HepG2 (cell line): ENCODE measurements at regions not wholly inside any gene's neighbourhood (a gene's known extent, or its start where the extent isn't known, plus 50 kb on each side); places are given as distances from the start of the nearest gene placed in this dataset.

Experiments
- GATAD2A ChIP-seq: IDR thresholded peaks from 2 replicates; pipeline ENCODE4 v1.6.1; 2016
- NCOA1 ChIP-seq: sonication (generic); formaldehyde crosslinking; IDR thresholded peaks from 2 replicates; pipeline ENCODE4 v1.9.0; 2021; ENCODE audit warnings: missing genetic modification reagents
- POLR2A ChIP-seq, 2 experiments: IDR thresholded peaks; 2 replicates each; pipeline ENCODE4 v1.6.1; 2011; ENCODE audit warnings: low read depth in 2 of 2, low read length in 2 of 2, mild to moderate bottlenecking in 1 of 2, moderate library complexity in 1 of 2; ENCODE audit not compliant: insufficient read depth in 1 of 2
- POLR2AphosphoS5 ChIP-seq: IDR thresholded peaks from 2 replicates; pipeline ENCODE4 v1.6.1; 2012; ENCODE audit warnings: low read depth, low read length
- SMARCC2 ChIP-seq: fragments of 450-650 bp; IDR thresholded peaks from 2 replicates; pipeline ENCODE4 v1.6.1; 2017; ENCODE audit warnings: antibody characterized with exemption, mild to moderate bottlenecking
- SRSF1 ChIP-seq: fragments of 200-400 bp; formaldehyde crosslinking; optimal IDR thresholded peaks from 2 replicates; pipeline ENCODE3; 2017; ENCODE audit warnings: mild to moderate bottlenecking, low read depth, low read length, moderate library complexity
- TF ChIP-seq, protein P1 (sequence below): sonication (generic); formaldehyde crosslinking; IDR thresholded peaks from 2 replicates; pipeline ENCODE4 v1.5.0; 2020; ENCODE audit warnings: mild to moderate bottlenecking, missing genetic modification reagents, moderate library complexity

DNA sequence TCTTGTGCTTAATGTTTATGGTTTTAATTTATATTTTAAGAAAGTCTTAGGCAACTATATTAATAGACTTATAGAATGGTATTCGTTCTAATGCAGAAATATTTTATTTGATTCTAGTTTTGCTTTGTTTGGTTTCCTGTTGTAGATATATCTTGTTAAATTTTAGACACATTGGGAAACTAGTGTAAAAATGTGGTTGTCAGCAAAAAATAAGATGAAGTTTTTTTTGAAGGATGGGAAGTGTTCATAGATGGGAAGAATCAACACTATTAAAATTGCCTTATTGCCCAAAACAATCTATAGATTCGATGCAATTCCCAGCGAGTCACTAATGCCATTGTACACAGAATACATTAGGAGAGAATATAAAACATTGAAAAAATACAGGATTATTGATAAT, 278.9 kb downstream of the ZWINT start:
- TF ChIP-seq, protein P1, sequence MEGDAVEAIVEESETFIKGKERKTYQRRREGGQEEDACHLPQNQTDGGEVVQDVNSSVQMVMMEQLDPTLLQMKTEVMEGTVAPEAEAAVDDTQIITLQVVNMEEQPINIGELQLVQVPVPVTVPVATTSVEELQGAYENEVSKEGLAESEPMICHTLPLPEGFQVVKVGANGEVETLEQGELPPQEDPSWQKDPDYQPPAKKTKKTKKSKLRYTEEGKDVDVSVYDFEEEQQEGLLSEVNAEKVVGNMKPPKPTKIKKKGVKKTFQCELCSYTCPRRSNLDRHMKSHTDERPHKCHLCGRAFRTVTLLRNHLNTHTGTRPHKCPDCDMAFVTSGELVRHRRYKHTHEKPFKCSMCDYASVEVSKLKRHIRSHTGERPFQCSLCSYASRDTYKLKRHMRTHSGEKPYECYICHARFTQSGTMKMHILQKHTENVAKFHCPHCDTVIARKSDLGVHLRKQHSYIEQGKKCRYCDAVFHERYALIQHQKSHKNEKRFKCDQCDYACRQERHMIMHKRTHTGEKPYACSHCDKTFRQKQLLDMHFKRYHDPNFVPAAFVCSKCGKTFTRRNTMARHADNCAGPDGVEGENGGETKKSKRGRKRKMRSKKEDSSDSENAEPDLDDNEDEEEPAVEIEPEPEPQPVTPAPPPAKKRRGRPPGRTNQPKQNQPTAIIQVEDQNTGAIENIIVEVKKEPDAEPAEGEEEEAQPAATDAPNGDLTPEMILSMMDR (CRISPR knock-in tag), result no peak
- TF ChIP-seq SRSF1 (no peak), POLR2AphosphoS5 (no peak), NCOA1 (CRISPR knock-in tag) (no peak), SMARCC2 (no peak), POLR2A (IDR thresholded peaks at IDR 0.05; ENCODE audit: insufficient read depth in 1 of 2, low read depth in 2 of 2, low read length in 2 of 2) (no peak), GATAD2A (no peak)
